ENCODE measurements at regions not wholly inside any gene's neighbourhood (a gene's known extent, or its start where the extent isn't known, plus 50 kb on each side); places are given as distances from the start of the nearest gene placed in this dataset.

- Mint-ChIP-seq H3K4me1 (peaks cover 17% of the 10 kb centered on the region), H3K27me3 (ENCODE audit: low read depth) (no peaks in the 10 kb centered on the region), H3K9me3 (no peaks in the 10 kb centered on the region; the same call in 1 of the 2 replicates), H3K27ac (no peak overlapping the region), H3K4me3 (no peak overlapping the region), H3K36me3 (no peaks in the 10 kb centered on the region)
- POLR2A ChIA-PET: no interaction called here
- CTCF ChIA-PET: interaction anchor here (2.1 kb wide), 1 partner anchor 32 kb away, joined by 7 read pairs; no protein-coding TSS in a partner anchor
- no peak for ATAC-seq
- DNase-seq (ENCODE audit: low spot score): no peak
- TF ChIP-seq SP1 (CRISPR knock-in tag; conservative IDR thresholded peaks at IDR 0.05) (no peak), JUN (CRISPR knock-in tag; IDR thresholded peaks at IDR 0.05) (no peak), GABPB1 (CRISPR knock-in tag; IDR thresholded peaks at IDR 0.05) (no peak), PRDM15 (CRISPR knock-in tag; IDR thresholded peaks at IDR 0.05) (no peak), ZNF121 (CRISPR knock-in tag; IDR thresholded peaks at IDR 0.05) (no peak), ZNF512 (CRISPR knock-in tag; IDR thresholded peaks at IDR 0.05; ENCODE audit: borderline replicate concordance) (no peak), NFYB (CRISPR knock-in tag; conservative IDR thresholded peaks at IDR 0.05; ENCODE audit: low read depth) (no peak), IRF1 (CRISPR knock-in tag; IDR thresholded peaks at IDR 0.05) (no peak), ZNF317 (CRISPR knock-in tag; IDR thresholded peaks at IDR 0.05; ENCODE audit: borderline replicate concordance, low read depth) (no peak), AR (CRISPR knock-in tag; IDR thresholded peaks at IDR 0.05) (no peak), EMX1 (CRISPR knock-in tag; IDR thresholded peaks at IDR 0.05) (no peak), FOXJ3 (CRISPR knock-in tag; IDR thresholded peaks at IDR 0.05; ENCODE audit: borderline replicate concordance) (no peak), TCF7 (CRISPR knock-in tag; IDR thresholded peaks at IDR 0.05; ENCODE audit: low read depth) (no peak), ESRRA (CRISPR knock-in tag; IDR thresholded peaks at IDR 0.05; ENCODE audit: borderline replicate concordance) (no peak), HMGXB4 (CRISPR knock-in tag; IDR thresholded peaks at IDR 0.05) (no peak), CTCF (IDR thresholded peaks at IDR 0.05) (no peak), ARID4B (CRISPR knock-in tag; IDR thresholded peaks at IDR 0.05; ENCODE audit: borderline replicate concordance) (no peak), NR2C2 (CRISPR knock-in tag; IDR thresholded peaks at IDR 0.05) (no peak)
Measured at GRCh38 chr6:44699851-44700250, 312.3 kb downstream of the CDC5L start.
